Astrocyte (in vitro differentiated cells and primary cell): ENCODE measurements at regions not wholly inside any gene's neighbourhood (a gene's known extent, or its start where the extent isn't known, plus 50 kb on each side); places are given as distances from the start of the nearest gene placed in this dataset.

Experiments
- CTCF ChIP-seq: IDR thresholded peaks from 2 replicates; pipeline ENCODE4 v1.5.1; 2011; ENCODE audit warnings: low read depth, mild to moderate bottlenecking, inconsistent platforms, low read length, moderate library complexity; ENCODE audit not compliant: insufficient read depth
- EZH2 ChIP-seq: IDR thresholded peaks from 2 replicates; pipeline ENCODE4 v1.6.1; 2012; ENCODE audit warnings: mild to moderate bottlenecking, low read length, inconsistent platforms; ENCODE audit not compliant: insufficient read depth

DNA sequence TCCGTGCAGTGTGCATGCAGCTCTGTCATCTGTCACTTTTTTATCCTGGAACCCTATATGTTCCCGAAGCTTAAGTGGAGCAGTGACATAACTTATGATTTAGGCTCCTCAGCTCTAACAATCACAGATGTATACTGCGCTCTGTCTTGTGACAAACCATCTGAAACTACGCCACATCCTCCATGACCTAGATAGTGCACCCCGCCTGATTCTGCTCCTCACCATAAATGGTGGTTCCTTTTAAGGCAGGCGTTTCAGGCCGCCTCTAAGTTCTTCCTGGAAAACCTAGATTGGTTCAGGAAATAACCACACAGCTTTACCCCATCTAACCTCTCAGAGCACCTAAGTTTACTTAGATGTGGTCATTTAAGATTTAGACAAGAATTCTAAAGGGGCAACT, 372.0 kb downstream of the CDH10 start:
- TF ChIP-seq CTCF (no peak), EZH2 (no peak)
